HepG2 (cell line): ENCODE measurements at regions not wholly inside any gene's neighbourhood (a gene's known extent, or its start where the extent isn't known, plus 50 kb on each side); places are given as distances from the start of the nearest gene placed in this dataset.

Source experiments
- BHLHE40 ChIP-seq: IDR thresholded peaks from 2 replicates; pipeline ENCODE4 v1.6.1; 2011; ENCODE audit warnings: low read length, improper control_type of control experiment
- CTCF ChIP-seq: sonication (generic); formaldehyde crosslinking; IDR thresholded peaks from 2 replicates; pipeline ENCODE4 v1.5.0; 2020; ENCODE audit warnings: mild to moderate bottlenecking, missing genetic modification reagents, moderate library complexity
- NFKBIZ ChIP-seq: IDR thresholded peaks from 2 replicates; pipeline ENCODE4 v1.6.1; 2018; ENCODE audit warnings: missing genetic modification reagents, missing compliant biosample characterization
- POLR2A ChIP-seq, 2 experiments: IDR thresholded peaks; 2 replicates each; pipeline ENCODE4 v1.6.1; 2011; ENCODE audit warnings: low read depth in 2 of 2, low read length in 2 of 2, mild to moderate bottlenecking in 1 of 2, moderate library complexity in 1 of 2; ENCODE audit not compliant: insufficient read depth in 1 of 2
- POLR2AphosphoS5 ChIP-seq: IDR thresholded peaks from 2 replicates; pipeline ENCODE4 v1.6.1; 2012; ENCODE audit warnings: low read depth, low read length
- SMARCE1 ChIP-seq: fragments of 450-650 bp; IDR thresholded peaks from 2 replicates; pipeline ENCODE4 v1.6.1; 2017; ENCODE audit warnings: borderline replicate concordance
- TAF1 ChIP-seq: sonication (generic); formaldehyde crosslinking; IDR thresholded peaks from 2 replicates; pipeline ENCODE4 v1.4.0; 2020; ENCODE audit warnings: missing genetic modification reagents
- TP53 ChIP-seq: sonication (generic); formaldehyde crosslinking; conservative IDR thresholded peaks from 2 replicates; pipeline ENCODE4 v1.4.0; 2020; ENCODE audit warnings: missing genetic modification reagents
- YY1 ChIP-seq: IDR thresholded peaks from 2 replicates; pipeline ENCODE4 v1.6.1; 2011; ENCODE audit warnings: low read length, low read depth, moderate library complexity, mild to moderate bottlenecking; ENCODE audit not compliant: insufficient read depth, insufficient replicate concordance
- ZBTB26 ChIP-seq: IDR thresholded peaks from 2 replicates; pipeline ENCODE4 v1.6.1; 2016; ENCODE audit warnings: missing compliant biosample characterization, missing genetic modification reagents, borderline replicate concordance

GRCh38 chr4:188347339-188347738 is 208.1 kb downstream of the TRIML1 start:
- TF ChIP-seq TP53 (CRISPR knock-in tag), result no peak
- no peak for TF ChIP-seq SMARCE1
- no peak for TF ChIP-seq POLR2AphosphoS5
- TF ChIP-seq NFKBIZ (CRISPR knock-in tag), result no peak
- TF ChIP-seq ZBTB26 (CRISPR knock-in tag), result no peak
- TF ChIP-seq CTCF, result no peak
- no peak for TF ChIP-seq POLR2A (IDR thresholded peaks at IDR 0.05; ENCODE audit: insufficient read depth in 1 of 2, low read depth in 2 of 2, low read length in 2 of 2)
- TF ChIP-seq YY1, result no peak
- no peak for TF ChIP-seq BHLHE40
- TF ChIP-seq TAF1 (CRISPR knock-in tag), result no peak
